DND-41 (cell line): ENCODE measurements at regions not wholly inside any gene's neighbourhood (a gene's known extent, or its start where the extent isn't known, plus 50 kb on each side); places are given as distances from the start of the nearest gene placed in this dataset.
"Not testable (repeated sequence)": the region's sequence is repeated elsewhere in the genome, so short reads cannot be mapped to it uniquely, and the experiment has no call there.

Experiments used
- ATAC-seq: fragments of 200-7000 bp; cut with Tn5 transposase; 3 replicates; pipeline ENCODE4 v1.9.1; 2021; ENCODE audit warnings: low read depth; ENCODE audit not compliant: insufficient read depth
- DNase-seq: peaks from one replicate; pipeline ENCODE4 v3.0.0-alpha.2; 2020
- H2AFZ ChIP-seq: 2 replicates; pipeline ENCODE4 v1.6.0; 2012; ENCODE audit warnings: low read depth, low read length
- H3K27ac ChIP-seq: 2 replicates; pipeline ENCODE4 v1.5.1; 2012; ENCODE audit warnings: low read length, inconsistent platforms
- H3K27me3 ChIP-seq: fragments of 200-600 bp; sonication (generic); 2 replicates; pipeline ENCODE4 v1.6.0; 2012; ENCODE audit warnings: low read length, mild to moderate bottlenecking, inconsistent platforms; ENCODE audit not compliant: insufficient read depth, poor library complexity
- H3K36me3 ChIP-seq: 2 replicates; pipeline ENCODE4 v1.5.1; 2012; ENCODE audit warnings: low read length, inconsistent platforms; ENCODE audit not compliant: insufficient read depth
- H3K4me1 ChIP-seq: 2 replicates; pipeline ENCODE4 v1.5.1; 2012; ENCODE audit warnings: mild to moderate bottlenecking, low read length; ENCODE audit not compliant: insufficient read depth
- H3K4me2 ChIP-seq: 2 replicates; pipeline ENCODE4 v1.6.0; 2012; ENCODE audit warnings: mild to moderate bottlenecking, moderate library complexity, low read length, inconsistent platforms; ENCODE audit not compliant: insufficient read depth
- H3K4me3 ChIP-seq, 2 experiments: fragments of 200-600 bp in 1 of 2; shearing (Covaris generic) in 1 of 2; 2 replicates each; pipeline ENCODE4 v1.5.1; 2012 to 2016; ENCODE audit warnings: inconsistent platforms in 2 of 2, low read length in 2 of 2, mild to moderate bottlenecking in 2 of 2, low read depth in 1 of 2, moderate library complexity in 1 of 2
- H3K79me2 ChIP-seq: 2 replicates; pipeline ENCODE4 v1.6.0; 2012; ENCODE audit warnings: low read length, inconsistent platforms; ENCODE audit not compliant: insufficient read depth
- H3K9ac ChIP-seq: 2 replicates; pipeline ENCODE4 v1.6.0; 2012; ENCODE audit warnings: low read depth, mild to moderate bottlenecking, inconsistent platforms, low read length, moderate library complexity
- H3K9me3 ChIP-seq: 2 replicates; pipeline ENCODE4 v1.5.1; 2012; ENCODE audit warnings: low read length, moderate library complexity, mild to moderate bottlenecking, inconsistent platforms; ENCODE audit not compliant: insufficient read depth, severe bottlenecking
- H4K20me1 ChIP-seq: 2 replicates; pipeline ENCODE4 v1.6.0; 2012; ENCODE audit warnings: low read length; ENCODE audit not compliant: insufficient read depth
- EZH2 ChIP-seq: IDR thresholded peaks from 3 replicates; pipeline ENCODE4 v1.6.1; 2012; ENCODE audit warnings: borderline replicate concordance, low read depth, mild to moderate bottlenecking, moderate library complexity, low read length, inconsistent platforms; ENCODE audit not compliant: severe bottlenecking
- TF ChIP-seq, protein P1 (sequence below): IDR thresholded peaks from 2 replicates; pipeline ENCODE4 v1.5.1; 2012; ENCODE audit warnings: borderline replicate concordance, low read length, moderate library complexity, mild to moderate bottlenecking; ENCODE audit not compliant: poor library complexity, severe bottlenecking; ENCODE audit errors: extremely low read depth

DNA sequence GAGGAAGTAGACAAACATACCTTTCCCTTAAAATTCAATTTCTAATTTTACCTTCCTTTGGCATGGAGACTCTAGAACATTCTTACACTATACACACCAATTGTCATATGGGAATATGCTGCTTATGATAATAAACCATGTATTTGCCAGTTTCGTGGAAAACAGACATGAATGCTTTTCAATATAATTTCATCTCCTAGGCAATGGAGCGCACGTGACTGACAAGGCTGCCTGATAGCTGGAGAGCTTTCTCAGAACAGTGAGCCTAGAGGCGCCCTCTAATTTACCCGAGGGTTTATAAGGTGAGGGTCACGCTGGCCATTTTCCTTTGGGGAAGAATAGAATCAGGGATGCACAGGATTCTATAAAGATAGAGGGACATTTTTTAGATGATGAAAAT, 56.5 kb downstream of the PRR18 start:
- DNase-seq (peak; percentile 52), ATAC-seq (peak; percentile 46)
- Histone ChIP-seq H3K36me3 (no peaks in the 10 kb centered on the region), H3K9me3 (no peaks in the 10 kb centered on the region), H3K27ac (peak overlapping the region; percentile 74), H2AFZ (no peak overlapping the region), H4K20me1 (no peaks in the 10 kb centered on the region), H3K27me3 (no peaks in the 10 kb centered on the region), H3K9ac (peak overlapping the region; percentile 26; the same call in 1 of the 2 replicates), H3K4me2 (peak overlapping the region; percentile 21; the same call in 1 of the 2 replicates), H3K4me3 (no peak overlapping the region), H3K4me1 (peaks cover 58% of the 10 kb centered on the region), H3K79me2 (no peaks in the 10 kb centered on the region)
- no peak for TF ChIP-seq EZH2
- TF ChIP-seq, protein P1, sequence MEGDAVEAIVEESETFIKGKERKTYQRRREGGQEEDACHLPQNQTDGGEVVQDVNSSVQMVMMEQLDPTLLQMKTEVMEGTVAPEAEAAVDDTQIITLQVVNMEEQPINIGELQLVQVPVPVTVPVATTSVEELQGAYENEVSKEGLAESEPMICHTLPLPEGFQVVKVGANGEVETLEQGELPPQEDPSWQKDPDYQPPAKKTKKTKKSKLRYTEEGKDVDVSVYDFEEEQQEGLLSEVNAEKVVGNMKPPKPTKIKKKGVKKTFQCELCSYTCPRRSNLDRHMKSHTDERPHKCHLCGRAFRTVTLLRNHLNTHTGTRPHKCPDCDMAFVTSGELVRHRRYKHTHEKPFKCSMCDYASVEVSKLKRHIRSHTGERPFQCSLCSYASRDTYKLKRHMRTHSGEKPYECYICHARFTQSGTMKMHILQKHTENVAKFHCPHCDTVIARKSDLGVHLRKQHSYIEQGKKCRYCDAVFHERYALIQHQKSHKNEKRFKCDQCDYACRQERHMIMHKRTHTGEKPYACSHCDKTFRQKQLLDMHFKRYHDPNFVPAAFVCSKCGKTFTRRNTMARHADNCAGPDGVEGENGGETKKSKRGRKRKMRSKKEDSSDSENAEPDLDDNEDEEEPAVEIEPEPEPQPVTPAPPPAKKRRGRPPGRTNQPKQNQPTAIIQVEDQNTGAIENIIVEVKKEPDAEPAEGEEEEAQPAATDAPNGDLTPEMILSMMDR: no peak

DNA sequence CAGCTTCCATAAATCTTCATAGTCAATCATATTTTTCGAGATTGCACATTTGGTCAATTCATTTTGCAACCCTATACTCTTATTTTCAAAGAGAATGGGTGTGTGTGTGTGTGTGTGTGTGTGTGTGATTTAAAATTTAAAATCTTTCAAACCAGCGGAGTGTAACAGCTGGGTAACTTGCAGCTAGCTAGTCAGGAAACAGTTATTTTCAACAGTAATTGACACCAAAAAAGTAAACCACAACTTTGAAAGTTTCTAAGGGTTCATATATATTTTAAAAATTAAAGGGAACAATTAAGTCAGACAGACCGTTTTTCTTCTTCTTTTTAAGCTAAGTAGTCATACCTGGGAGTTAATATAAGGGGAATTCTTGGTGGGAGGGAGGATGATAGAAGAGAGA, 57.0 kb downstream of the PRR18 start:
- Histone ChIP-seq H2AFZ (no peak overlapping the region), H3K4me3 (no peak overlapping the region), H3K27me3 (no peaks in the 10 kb centered on the region), H3K27ac (peak overlapping the region; percentile 74), H3K9ac (peak overlapping the region; percentile 26; the same call in 1 of the 2 replicates), H3K4me1 (peaks cover 60% of the 10 kb centered on the region), H4K20me1 (no peaks in the 10 kb centered on the region), H3K79me2 (no peaks in the 10 kb centered on the region), H3K9me3 (no peaks in the 10 kb centered on the region), H3K4me2 (peak overlapping the region; percentile 21; the same call in 1 of the 2 replicates), H3K36me3 (no peaks in the 10 kb centered on the region)
- TF ChIP-seq EZH2: no peak
- TF ChIP-seq, protein P1: no peak
- DNase-seq: peak; percentile 41
- ATAC-seq: peak; percentile 54

DNA sequence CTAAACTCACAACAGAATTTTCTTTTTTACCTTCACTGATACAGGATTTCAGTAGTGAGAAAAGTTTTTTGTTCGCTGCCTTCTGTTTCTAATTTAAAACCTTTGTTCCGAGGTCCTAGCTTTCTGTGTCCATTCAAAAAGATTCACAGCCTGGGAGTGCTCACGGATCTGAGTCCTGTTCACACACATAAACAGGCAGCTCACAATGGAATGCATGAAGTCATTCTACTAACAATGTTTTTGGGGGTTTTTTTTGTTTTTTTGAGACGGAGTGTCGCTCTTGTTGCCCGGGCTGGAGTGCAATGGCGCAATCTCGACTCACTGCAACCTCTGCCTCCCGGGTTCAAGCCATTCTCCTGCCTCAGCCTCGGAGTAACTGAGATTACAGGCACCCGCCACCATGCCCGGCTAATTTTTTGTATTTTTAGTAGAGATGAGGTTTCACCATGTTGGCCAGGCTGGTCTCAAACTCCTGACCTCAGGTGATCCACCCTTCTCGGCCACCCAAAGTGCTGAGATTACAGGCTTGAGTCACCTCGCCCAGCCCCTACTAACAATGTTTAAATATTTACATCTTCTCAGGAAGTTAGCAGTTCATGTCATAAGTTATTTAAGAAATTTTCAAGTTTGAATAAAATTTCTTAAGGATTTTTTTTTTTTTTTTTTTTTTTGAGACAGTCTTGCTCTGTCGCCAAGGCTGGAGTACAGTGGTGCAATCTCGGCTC, 59.0 kb downstream of the PRR18 start:
- H3K27me3 ChIP-seq, H3K9ac ChIP-seq, H3K9me3 ChIP-seq, ATAC-seq, DNase-seq, H3K4me2 ChIP-seq, H3K4me3 ChIP-seq, H2AFZ ChIP-seq, H3K79me2 ChIP-seq, H3K36me3 ChIP-seq, H3K27ac ChIP-seq, H4K20me1 ChIP-seq: not testable (repeated sequence)
- peaks cover 63% of the 10 kb centered on the region for H3K4me1 ChIP-seq

DNA sequence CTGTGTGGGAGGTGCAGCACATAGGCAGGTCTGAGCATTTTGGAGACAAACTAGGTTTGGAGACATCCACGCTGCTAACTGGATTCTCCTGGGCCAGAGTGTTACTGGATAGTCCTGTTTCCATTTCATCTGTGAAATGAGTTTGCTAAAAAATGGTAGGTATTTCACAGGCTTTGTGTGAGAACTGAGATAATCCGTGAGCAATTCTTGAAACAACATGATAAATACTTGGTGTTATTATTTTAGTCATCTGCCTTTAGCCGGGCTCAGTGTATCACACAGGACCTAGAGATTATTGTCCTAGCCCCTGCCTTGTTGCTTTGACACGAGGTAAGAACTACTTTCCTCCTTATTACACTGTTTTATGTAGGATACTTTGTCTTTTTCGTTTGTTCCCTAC, 63.0 kb downstream of the PRR18 start:
- TF ChIP-seq, protein P1: no peak
- no peak for TF ChIP-seq EZH2
- peak overlapping the region in 1 of 2 experiments; percentile 53; a peak in 1 of 4 replicates for H3K4me3 ChIP-seq
- ATAC-seq (no peak), DNase-seq (peak; percentile 4)
- H4K20me1 ChIP-seq: no peaks in the 10 kb centered on the region
- H3K4me1 ChIP-seq: peaks cover 61% of the 10 kb centered on the region
- H3K27ac ChIP-seq: peak overlapping the region; percentile 80
- H2AFZ ChIP-seq: no peak overlapping the region
- no peaks in the 10 kb centered on the region for H3K27me3 ChIP-seq
- H3K4me2 ChIP-seq: peak overlapping the region; percentile 80
- H3K36me3 ChIP-seq: no peaks in the 10 kb centered on the region
- no peaks in the 10 kb centered on the region for H3K9me3 ChIP-seq
- peak overlapping the region; percentile 53 for H3K9ac ChIP-seq
- H3K79me2 ChIP-seq: no peaks in the 10 kb centered on the region
